Natural killer cell (primary cell): ENCODE measurements at regions not wholly inside any gene's neighbourhood (a gene's known extent, or its start where the extent isn't known, plus 50 kb on each side); places are given as distances from the start of the nearest gene placed in this dataset.

Experiments used
- ATAC-seq, 3 donors: fragments of 150-1000 bp in 2 of 3; fragments of 200-7000 bp in 1 of 3; cut with Tn5 transposase; 1 replicate in 1 of 3; 2 replicates in 2 of 3; pipeline ENCODE4 v1.10.0; 2021; ENCODE audit warnings: mild to moderate bottlenecking in 2 of 3, moderate library complexity in 2 of 3
- DNase-seq, 2 donors: peaks; one replicate each; pipeline versions ENCODE4 v3.0.0 to v3.0.0-alpha.2; 2013 to 2021; ENCODE audit warnings: mixed read lengths in 1 of 2
- H3K27ac ChIP-seq: one replicate; pipeline ENCODE4 v1.5.1; 2013; ENCODE audit warnings: mild to moderate bottlenecking, low read length
- H3K27me3 ChIP-seq: one replicate; pipeline ENCODE4 v1.6.1; 2013; ENCODE audit warnings: low read length; ENCODE audit not compliant: control insufficient read depth, insufficient read depth
- H3K36me3 ChIP-seq: one replicate; pipeline ENCODE4 v1.6.1; 2013; ENCODE audit warnings: low read length; ENCODE audit not compliant: control insufficient read depth, insufficient read depth
- H3K4me1 ChIP-seq: one replicate; pipeline ENCODE4 v1.6.1; 2013; ENCODE audit warnings: low read length; ENCODE audit not compliant: control insufficient read depth, insufficient read depth
- H3K4me3 ChIP-seq: one replicate; pipeline ENCODE4 v1.5.1; 2013; ENCODE audit warnings: low read length
- H3K9me3 ChIP-seq: one replicate; pipeline ENCODE4 v1.6.1; 2013; ENCODE audit warnings: low read length; ENCODE audit not compliant: control insufficient read depth, insufficient read depth
- H3K27ac Mint-ChIP-seq, 2 donors: one replicate each; pipeline ENCODE4 v1.8.0; 2022; ENCODE audit warnings: mild to moderate bottlenecking in 2 of 2, mixed read lengths in 2 of 2, moderate library complexity in 1 of 2
- H3K27me3 Mint-ChIP-seq, 2 donors: one replicate each; pipeline ENCODE4 v1.8.0; 2022; ENCODE audit warnings: low read depth in 2 of 2, mixed read lengths in 2 of 2
- H3K36me3 Mint-ChIP-seq: one replicate; pipeline ENCODE4 v1.8.0; 2022; ENCODE audit warnings: mixed read lengths
- H3K4me1 Mint-ChIP-seq, 2 donors: one replicate each; pipeline ENCODE4 v1.8.0; 2022; ENCODE audit warnings: mixed read lengths in 2 of 2
- H3K4me3 Mint-ChIP-seq: one replicate; pipeline ENCODE4 v1.8.0; 2022; ENCODE audit warnings: mild to moderate bottlenecking, moderate library complexity, mixed read lengths
- H3K9me3 Mint-ChIP-seq, 2 donors: one replicate each; pipeline ENCODE4 v1.8.0; 2022; ENCODE audit warnings: mixed read lengths in 2 of 2
- WGBS: methylation state at CpG from one replicate; pipeline ENCODE4 v1.1.7; 2013; ENCODE audit warnings: missing lambda C conversion rate; ENCODE audit not compliant: insufficient coverage; 5-methylcytosine and 5-hydroxymethylcytosine counted together
- intact Hi-C: fragments of 100-400 bp; cut with micrococcal nuclease; formaldehyde crosslinking; loops from one replicate; pipeline ENCODE4 v1.14.2; 2022
- TF ChIP-seq, protein P1 (sequence below): fragments of 200-600 bp; IDR thresholded peaks from one replicate; pipeline ENCODE4 v1.8.0; 2022; ENCODE audit warnings: antibody characterized with exemption

DNA sequence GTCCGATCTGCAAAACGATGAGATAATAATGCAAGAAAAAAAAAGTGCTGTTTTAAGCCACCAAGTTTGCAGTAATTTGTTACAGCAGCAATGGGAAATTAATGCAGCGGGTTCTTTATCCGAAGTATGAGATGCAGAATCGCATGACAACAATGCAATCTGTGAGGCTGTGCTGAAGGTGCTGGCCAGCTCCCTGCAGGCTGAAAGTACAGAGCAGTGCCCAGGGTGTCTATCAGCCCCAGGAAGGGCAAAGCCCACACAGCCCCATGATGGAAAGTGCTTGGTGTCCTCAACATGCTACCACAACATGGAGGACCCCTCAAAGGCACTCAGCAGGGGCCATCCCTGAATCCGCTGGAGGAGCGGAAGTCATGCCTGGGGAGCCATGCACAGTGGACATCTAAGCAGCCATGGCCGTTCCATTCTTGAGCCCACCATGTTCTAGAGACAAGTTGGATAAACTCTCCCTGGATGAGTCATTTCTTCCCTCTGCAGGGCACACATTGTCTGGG is 199.5 kb upstream of the PFKP start:
- 94% methylated on average over 8 of the region's 8 CpGs for WGBS
- H3K4me1 ChIP-seq = no peaks in the 10 kb centered on the region

DNA sequence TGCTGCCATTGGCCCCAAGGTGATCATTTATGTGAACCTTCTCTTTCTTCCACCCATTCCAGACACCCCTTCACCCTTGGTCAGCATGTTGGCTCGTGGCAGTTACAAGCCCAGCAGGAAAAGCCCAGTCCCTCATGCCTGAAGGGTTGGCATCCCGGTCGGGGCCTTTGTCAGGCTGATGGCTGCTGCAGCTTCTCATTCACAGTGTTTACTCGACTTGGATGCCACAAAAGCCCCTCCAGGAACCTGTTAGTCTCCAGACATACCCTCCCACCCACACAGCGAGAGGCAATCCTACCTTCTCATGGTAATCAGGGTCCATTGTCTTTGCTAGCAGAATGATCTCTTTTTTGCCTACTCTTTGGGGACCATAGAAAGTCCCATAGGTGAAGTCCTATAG is 200.8 kb upstream of the PFKP start:
- Mint-ChIP-seq H3K4me3 (no peak overlapping the region), H3K36me3 (no peaks in the 10 kb centered on the region), H3K9me3 (no peaks in the 10 kb centered on the region), H3K4me1 (no peaks in the 10 kb centered on the region), H3K27ac (no peak overlapping the region), H3K27me3 (peaks cover 0 to 15% of the 10 kb centered on the region in 2 donors)
- Histone ChIP-seq H3K27ac (no peak overlapping the region), H3K9me3 (no peaks in the 10 kb centered on the region), H3K36me3 (no peaks in the 10 kb centered on the region), H3K4me1 (no peaks in the 10 kb centered on the region), H3K27me3 (no peaks in the 10 kb centered on the region), H3K4me3 (no peak overlapping the region)
- intact Hi-C loops = no loop called here
- TF ChIP-seq, protein P1, sequence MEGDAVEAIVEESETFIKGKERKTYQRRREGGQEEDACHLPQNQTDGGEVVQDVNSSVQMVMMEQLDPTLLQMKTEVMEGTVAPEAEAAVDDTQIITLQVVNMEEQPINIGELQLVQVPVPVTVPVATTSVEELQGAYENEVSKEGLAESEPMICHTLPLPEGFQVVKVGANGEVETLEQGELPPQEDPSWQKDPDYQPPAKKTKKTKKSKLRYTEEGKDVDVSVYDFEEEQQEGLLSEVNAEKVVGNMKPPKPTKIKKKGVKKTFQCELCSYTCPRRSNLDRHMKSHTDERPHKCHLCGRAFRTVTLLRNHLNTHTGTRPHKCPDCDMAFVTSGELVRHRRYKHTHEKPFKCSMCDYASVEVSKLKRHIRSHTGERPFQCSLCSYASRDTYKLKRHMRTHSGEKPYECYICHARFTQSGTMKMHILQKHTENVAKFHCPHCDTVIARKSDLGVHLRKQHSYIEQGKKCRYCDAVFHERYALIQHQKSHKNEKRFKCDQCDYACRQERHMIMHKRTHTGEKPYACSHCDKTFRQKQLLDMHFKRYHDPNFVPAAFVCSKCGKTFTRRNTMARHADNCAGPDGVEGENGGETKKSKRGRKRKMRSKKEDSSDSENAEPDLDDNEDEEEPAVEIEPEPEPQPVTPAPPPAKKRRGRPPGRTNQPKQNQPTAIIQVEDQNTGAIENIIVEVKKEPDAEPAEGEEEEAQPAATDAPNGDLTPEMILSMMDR = no peak
- DNase-seq = no peak
- WGBS = 57% methylated on average over 5 of the region's 5 CpGs
- no peak for ATAC-seq

More for the DNA sequence above, 199.5 kb upstream of the PFKP start:
- no peaks in the 10 kb centered on the region for H3K36me3 Mint-ChIP-seq
- H3K4me3 Mint-ChIP-seq = no peak overlapping the region
- TF ChIP-seq, protein P1 = no peak
- DNase-seq (no peak), ATAC-seq (no peak)
- no peak overlapping the region for H3K27ac Mint-ChIP-seq
- H3K36me3 ChIP-seq = no peaks in the 10 kb centered on the region
- H3K27me3 ChIP-seq = no peaks in the 10 kb centered on the region
- no peaks in the 10 kb centered on the region for H3K9me3 Mint-ChIP-seq
- peaks cover 0 to 15% of the 10 kb centered on the region in 2 donors for H3K27me3 Mint-ChIP-seq
- intact Hi-C loops = no loop called here
- H3K4me3 ChIP-seq = no peak overlapping the region
- H3K27ac ChIP-seq = no peak overlapping the region
- no peaks in the 10 kb centered on the region for H3K9me3 ChIP-seq
- H3K4me1 Mint-ChIP-seq = no peaks in the 10 kb centered on the region

- no peak overlapping the region for H3K27ac Mint-ChIP-seq
- no peak overlapping the region for H3K27ac ChIP-seq
- H3K36me3 Mint-ChIP-seq = no peaks in the 10 kb centered on the region
- H3K27me3 Mint-ChIP-seq = peaks cover 0 to 14% of the 10 kb centered on the region in 2 donors
- H3K4me3 ChIP-seq = no peak overlapping the region
- no peaks in the 10 kb centered on the region for H3K4me1 ChIP-seq
- WGBS = 77% methylated on average over 6 of the region's 6 CpGs
- no peaks in the 10 kb centered on the region for H3K36me3 ChIP-seq
- no peak for DNase-seq
- intact Hi-C loops = no loop called here
- TF ChIP-seq, protein P1 = no peak
- H3K9me3 Mint-ChIP-seq = no peaks in the 10 kb centered on the region
- no peaks in the 10 kb centered on the region for H3K9me3 ChIP-seq
- H3K4me3 Mint-ChIP-seq = no peak overlapping the region
- no peak for ATAC-seq
- H3K27me3 ChIP-seq = no peaks in the 10 kb centered on the region
- no peaks in the 10 kb centered on the region for H3K4me1 Mint-ChIP-seq
These were observed 205.6 kb upstream of the PFKP start for GRCh38 chr10:2861632-2862210.

GRCh38 chr10:2858452-2858851 is 208.9 kb upstream of the PFKP start:
- Mint-ChIP-seq H3K4me1 (no peaks in the 10 kb centered on the region), H3K36me3 (no peaks in the 10 kb centered on the region), H3K27me3 (peaks cover 21 to 27% of the 10 kb centered on the region in 2 donors), H3K9me3 (no peaks in the 10 kb centered on the region), H3K27ac (no peak overlapping the region), H3K4me3 (no peak overlapping the region)
- DNase-seq = no peak
- Histone ChIP-seq H3K27me3 (peaks cover 2% of the 10 kb centered on the region), H3K27ac (no peak overlapping the region), H3K4me3 (no peak overlapping the region), H3K36me3 (no peaks in the 10 kb centered on the region), H3K9me3 (no peaks in the 10 kb centered on the region), H3K4me1 (no peaks in the 10 kb centered on the region)
- no peak for ATAC-seq
- TF ChIP-seq, protein P1 = no peak
- intact Hi-C loops = no loop called here
- 65% methylated on average over 2 of the region's 2 CpGs for WGBS
